Caco-2 (cell line): ENCODE measurements at regions not wholly inside any gene's neighbourhood (a gene's known extent, or its start where the extent isn't known, plus 50 kb on each side); places are given as distances from the start of the nearest gene placed in this dataset.

Source experiments
- BruUV-seq: library from RNA; stranded (reverse); fragments of 400-500 nt; replicated peaks from 2 replicates; lab custom pipeline; 2021; lab: Mats Ljungman, UMichigan
- CTCF ChIA-PET: fragments of 300-600 bp; sonication (Branson Sonifier 250); formaldehyde crosslinking; loops from one replicate; lab custom pipeline; 2022; ENCODE audit warnings: antibody characterized with exemption; lab: Charles Lee
- POLR2A ChIA-PET: fragments of 300-600 bp; sonication (Branson Sonifier 250); formaldehyde crosslinking; loops from one replicate; lab custom pipeline; 2022; ENCODE audit warnings: antibody characterized with exemption; lab: Charles Lee
- DNase-seq, 2 experiments: peaks; one replicate each; pipeline versions ENCODE4 v3.0.0 to v3.0.0-alpha.2; 2020 to 2022
- H3K27me3 ChIP-seq: replicated peaks from 2 replicates; pipeline ENCODE4 v1.6.0; 2011; ENCODE audit warnings: low read length; ENCODE audit not compliant: control insufficient read depth, insufficient read depth
- H3K36me3 ChIP-seq: 2 replicates; pipeline ENCODE4 v1.5.1; 2011; ENCODE audit warnings: low read length; ENCODE audit not compliant: control insufficient read depth, insufficient read depth
- H3K4me1 ChIP-seq: fragments of 250-450 bp; sonication (Bioruptor Pico); 2 replicates; pipeline ENCODE4 v1.5.1; 2020; ENCODE audit warnings: mild to moderate bottlenecking
- H3K4me3 ChIP-seq: 2 replicates; pipeline ENCODE4 v1.5.1; 2011; ENCODE audit warnings: low read depth, mild to moderate bottlenecking, control low read depth, low read length
- H3K9me3 ChIP-seq: fragments of 250-450 bp; sonication (Bioruptor Pico); 2 replicates; pipeline ENCODE4 v1.5.1; 2020; ENCODE audit warnings: mild to moderate bottlenecking, moderate library complexity
- H3K27ac Mint-ChIP-seq: one replicate; pipeline ENCODE4 v1.8.0; 2022; ENCODE audit warnings: mixed read lengths; ENCODE audit not compliant: unreplicated experiment
- H3K27me3 Mint-ChIP-seq: one replicate; pipeline ENCODE4 v1.8.0; 2022; ENCODE audit warnings: mixed read lengths; ENCODE audit not compliant: insufficient read depth, unreplicated experiment
- H3K36me3 Mint-ChIP-seq: one replicate; pipeline ENCODE4 v1.8.0; 2022; ENCODE audit warnings: mild to moderate bottlenecking, mixed read lengths; ENCODE audit not compliant: insufficient read depth, unreplicated experiment
- H3K4me1 Mint-ChIP-seq: one replicate; pipeline ENCODE4 v1.8.0; 2022; ENCODE audit warnings: low read depth, mixed read lengths; ENCODE audit not compliant: unreplicated experiment
- H3K4me3 Mint-ChIP-seq: one replicate; pipeline ENCODE4 v1.8.0; 2022; ENCODE audit warnings: mild to moderate bottlenecking, moderate library complexity, mixed read lengths; ENCODE audit not compliant: unreplicated experiment
- H3K9me3 Mint-ChIP-seq: one replicate; pipeline ENCODE4 v1.8.0; 2022; ENCODE audit warnings: mixed read lengths; ENCODE audit not compliant: unreplicated experiment
- intact Hi-C: fragments of 100-400 bp; cut with micrococcal nuclease; formaldehyde crosslinking; loops from one replicate; pipeline ENCODE4 v1.10.0; 2022; ENCODE audit not compliant: unreplicated experiment
- TF ChIP-seq, protein P1 (sequence below), 2 experiments: fragments of 200-600 bp in 1 of 2; IDR thresholded peaks; 1 replicate in 1 of 2; 2 replicates in 1 of 2; pipeline versions ENCODE4 v1.5.1 to v1.8.0; 2011 to 2022; ENCODE audit warnings: antibody characterized with exemption in 1 of 2, control low read depth in 1 of 2, inconsistent platforms in 1 of 2, low read depth in 1 of 2, low read length in 1 of 2, mild to moderate bottlenecking in 1 of 2, moderate library complexity in 1 of 2; ENCODE audit not compliant: insufficient read depth in 1 of 2, severe bottlenecking in 1 of 2, unreplicated experiment in 1 of 2

DNA sequence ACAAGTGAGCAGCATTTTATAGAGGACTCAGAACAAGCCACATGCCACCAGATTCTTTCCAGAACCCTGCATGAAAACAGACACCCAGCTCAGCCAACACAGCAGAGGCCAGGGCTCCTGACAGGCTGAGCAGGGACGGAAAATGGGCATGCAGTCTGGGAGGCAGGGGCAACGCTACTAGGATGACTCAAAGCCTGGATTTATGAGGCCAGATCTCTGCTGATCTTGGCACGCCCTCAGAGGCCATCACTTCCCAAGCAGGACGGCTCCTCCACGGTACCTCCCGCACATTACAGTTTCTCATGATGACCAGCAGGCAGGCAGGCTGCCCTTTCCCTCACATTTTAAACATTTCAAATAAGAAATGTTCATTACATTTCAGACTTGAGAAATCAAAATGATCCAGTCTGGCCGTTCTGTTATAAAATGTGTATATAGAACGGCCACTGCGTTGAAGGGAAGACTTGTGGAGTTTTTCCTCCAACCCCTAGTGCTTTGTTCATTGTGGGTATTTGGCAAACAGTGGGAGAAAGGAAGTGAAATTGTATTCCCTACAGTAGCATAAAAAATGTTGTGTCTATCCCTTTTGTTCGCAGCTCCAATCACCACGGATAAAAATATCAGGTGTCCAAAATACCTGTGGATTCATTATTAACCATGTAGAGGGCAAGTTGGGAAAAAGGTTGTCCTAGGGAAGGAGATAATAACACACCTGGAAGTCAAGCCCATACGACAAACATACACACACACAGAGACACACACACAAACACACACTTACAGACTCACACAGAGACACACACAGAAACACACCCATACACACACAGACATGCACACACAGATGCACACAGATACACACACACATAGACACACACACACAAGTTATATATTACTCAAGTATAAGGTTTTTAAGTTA lies 64.8 kb upstream of the ADAMTS18 start:
- H3K4me3 Mint-ChIP-seq: no peak overlapping the region
- TF ChIP-seq, protein P1, sequence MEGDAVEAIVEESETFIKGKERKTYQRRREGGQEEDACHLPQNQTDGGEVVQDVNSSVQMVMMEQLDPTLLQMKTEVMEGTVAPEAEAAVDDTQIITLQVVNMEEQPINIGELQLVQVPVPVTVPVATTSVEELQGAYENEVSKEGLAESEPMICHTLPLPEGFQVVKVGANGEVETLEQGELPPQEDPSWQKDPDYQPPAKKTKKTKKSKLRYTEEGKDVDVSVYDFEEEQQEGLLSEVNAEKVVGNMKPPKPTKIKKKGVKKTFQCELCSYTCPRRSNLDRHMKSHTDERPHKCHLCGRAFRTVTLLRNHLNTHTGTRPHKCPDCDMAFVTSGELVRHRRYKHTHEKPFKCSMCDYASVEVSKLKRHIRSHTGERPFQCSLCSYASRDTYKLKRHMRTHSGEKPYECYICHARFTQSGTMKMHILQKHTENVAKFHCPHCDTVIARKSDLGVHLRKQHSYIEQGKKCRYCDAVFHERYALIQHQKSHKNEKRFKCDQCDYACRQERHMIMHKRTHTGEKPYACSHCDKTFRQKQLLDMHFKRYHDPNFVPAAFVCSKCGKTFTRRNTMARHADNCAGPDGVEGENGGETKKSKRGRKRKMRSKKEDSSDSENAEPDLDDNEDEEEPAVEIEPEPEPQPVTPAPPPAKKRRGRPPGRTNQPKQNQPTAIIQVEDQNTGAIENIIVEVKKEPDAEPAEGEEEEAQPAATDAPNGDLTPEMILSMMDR (IDR thresholded peaks at IDR 0.05; ENCODE audit: insufficient read depth in 1 of 2, low read depth in 1 of 2, low read length in 1 of 2, severe bottlenecking in 1 of 2, unreplicated experiment in 1 of 2): no peak
- CTCF ChIA-PET: no interaction called here
- no peaks in the 10 kb centered on the region for H3K36me3 ChIP-seq
- POLR2A ChIA-PET: no interaction called here
- H3K9me3 ChIP-seq: no peaks in the 10 kb centered on the region
- H3K27ac Mint-ChIP-seq: no peak overlapping the region
- no peaks in the 10 kb centered on the region for H3K4me1 ChIP-seq
- H3K36me3 Mint-ChIP-seq: no peaks in the 10 kb centered on the region
- intact Hi-C loops: no loop called here
- no peak for DNase-seq
- H3K4me1 Mint-ChIP-seq: no peaks in the 10 kb centered on the region
- peaks cover 2% of the 10 kb centered on the region for H3K27me3 Mint-ChIP-seq
- no peaks in the 10 kb centered on the region for H3K27me3 ChIP-seq
- H3K9me3 Mint-ChIP-seq: no peaks in the 10 kb centered on the region
- BruUV-seq: no TSS peak
- no peak overlapping the region for H3K4me3 ChIP-seq

DNA sequence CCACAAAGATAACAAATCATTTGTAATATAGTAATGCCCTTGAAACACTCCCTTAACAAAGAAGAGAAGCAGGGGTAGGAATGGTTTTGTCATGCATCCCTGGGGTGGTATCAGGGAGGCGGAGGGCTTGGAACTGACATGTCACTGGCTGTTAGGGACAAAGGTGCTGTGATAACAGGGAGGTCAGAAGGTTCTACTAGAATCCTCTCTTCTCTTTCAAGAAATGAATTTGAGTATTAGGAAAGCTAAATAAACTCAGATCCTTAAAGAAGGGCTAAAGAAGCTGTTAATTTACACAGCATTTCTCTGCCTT lies 65.4 kb upstream of the ADAMTS18 start:
- Histone ChIP-seq H3K27me3 (no peaks in the 10 kb centered on the region), H3K4me3 (no peak overlapping the region), H3K9me3 (no peaks in the 10 kb centered on the region), H3K4me1 (no peaks in the 10 kb centered on the region), H3K36me3 (no peaks in the 10 kb centered on the region)
- TF ChIP-seq, protein P1 (IDR thresholded peaks at IDR 0.05; ENCODE audit: insufficient read depth in 1 of 2, low read depth in 1 of 2, low read length in 1 of 2, severe bottlenecking in 1 of 2, unreplicated experiment in 1 of 2): no peak
- Mint-ChIP-seq H3K9me3 (no peaks in the 10 kb centered on the region), H3K4me1 (no peaks in the 10 kb centered on the region), H3K36me3 (no peaks in the 10 kb centered on the region), H3K4me3 (no peak overlapping the region), H3K27ac (no peak overlapping the region), H3K27me3 (peaks cover 2% of the 10 kb centered on the region)
- ChIA-PET CTCF (no interaction called here), POLR2A (no interaction called here)
- intact Hi-C loops: no loop called here
- DNase-seq: no peak
- BruUV-seq: no TSS peak

DNA sequence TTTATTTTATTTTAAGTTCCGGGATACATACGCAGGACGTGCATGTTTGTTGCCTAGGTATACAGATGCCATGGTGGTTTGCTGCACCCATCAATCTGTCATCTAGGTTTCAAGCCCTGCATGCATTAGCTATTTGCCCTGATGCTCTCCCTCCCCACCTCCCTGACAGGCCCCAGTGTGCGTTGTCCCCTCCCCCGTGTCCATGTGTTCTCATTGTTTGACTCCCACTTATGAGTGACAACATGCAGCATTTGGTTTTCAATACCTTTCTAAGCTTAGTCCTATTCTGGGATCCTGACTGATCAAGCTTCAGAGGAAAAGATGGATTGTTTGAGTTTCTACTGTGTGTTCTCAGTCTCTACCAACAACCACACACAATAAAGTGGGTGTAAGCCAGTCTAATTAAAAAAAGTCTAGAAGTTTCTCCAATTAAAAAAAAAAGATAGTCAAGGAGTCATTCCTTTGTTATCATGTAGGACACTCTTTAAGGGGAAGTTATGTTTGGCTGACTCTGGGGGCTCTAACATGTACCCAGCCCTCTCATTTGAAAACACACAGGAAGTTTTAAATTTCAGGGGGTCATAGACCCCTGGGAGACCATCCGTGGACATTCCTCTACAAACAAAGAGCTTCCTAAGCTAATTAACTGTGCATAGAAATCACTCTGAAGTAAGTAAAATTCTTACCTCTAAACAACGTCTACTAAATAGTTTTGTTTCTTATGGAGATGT lies 66.3 kb upstream of the ADAMTS18 start:
- no peak for DNase-seq
- Histone ChIP-seq H3K4me1 (no peaks in the 10 kb centered on the region), H3K9me3 (no peaks in the 10 kb centered on the region), H3K36me3 (no peaks in the 10 kb centered on the region), H3K4me3 (no peak overlapping the region), H3K27me3 (no peaks in the 10 kb centered on the region)
- intact Hi-C loops: no loop called here
- BruUV-seq: no TSS peak
- ChIA-PET POLR2A (no interaction called here), CTCF (no interaction called here)
- Mint-ChIP-seq H3K4me3 (no peak overlapping the region), H3K9me3 (no peaks in the 10 kb centered on the region), H3K27me3 (peaks cover 2% of the 10 kb centered on the region), H3K36me3 (no peaks in the 10 kb centered on the region), H3K27ac (no peak overlapping the region), H3K4me1 (no peaks in the 10 kb centered on the region)
- TF ChIP-seq, protein P1 (IDR thresholded peaks at IDR 0.05; ENCODE audit: insufficient read depth in 1 of 2, low read depth in 1 of 2, low read length in 1 of 2, severe bottlenecking in 1 of 2, unreplicated experiment in 1 of 2): no peak
